Natural killer cell treated with Interleukin-12 subunit alpha and Interleukin-12 subunit beta and Interleukin-15 and Interleukin-18, amount 100 ng/mL, for 72 hours (primary cell): ENCODE measurements at regions not wholly inside any gene's neighbourhood (a gene's known extent, or its start where the extent isn't known, plus 50 kb on each side); places are given as distances from the start of the nearest gene placed in this dataset.

Experiments
- ATAC-seq, 2 donors: fragments of 150-1000 bp; cut with Tn5 transposase in 1 of 2; sonication (Bioruptor Pico), chemical (Tn5 transposase) in 1 of 2; 2 replicates each; pipeline ENCODE4 v1.10.0; 2021
- DNase-seq: peaks from one replicate; pipeline ENCODE4 v3.0.0; 2022; ENCODE audit warnings: low spot score
- H3K27ac Mint-ChIP-seq, 2 donors: 1 replicate in 1 of 2; 2 replicates in 1 of 2; pipeline ENCODE4 v1.8.0; 2022; ENCODE audit warnings: mixed read lengths in 2 of 2, mild to moderate bottlenecking in 1 of 2, moderate library complexity in 1 of 2
- H3K27me3 Mint-ChIP-seq, 2 donors: 1 replicate in 1 of 2; 2 replicates in 1 of 2; pipeline ENCODE4 v1.8.0; 2022; ENCODE audit warnings: mixed read lengths in 2 of 2
- H3K36me3 Mint-ChIP-seq: one replicate; pipeline ENCODE4 v1.8.0; 2022; ENCODE audit warnings: mixed read lengths
- H3K4me1 Mint-ChIP-seq, 2 donors: 1 replicate in 1 of 2; 2 replicates in 1 of 2; pipeline ENCODE4 v1.8.0; 2022; ENCODE audit warnings: low read depth in 2 of 2, mixed read lengths in 2 of 2, mild to moderate bottlenecking in 1 of 2
- H3K4me3 Mint-ChIP-seq: one replicate; pipeline ENCODE4 v1.8.0; 2022; ENCODE audit warnings: mixed read lengths
- H3K9me3 Mint-ChIP-seq: 2 replicates; pipeline ENCODE4 v1.8.0; 2022; ENCODE audit warnings: mixed read lengths

GRCh38 chr2:181252262-181253148, 204.7 kb upstream of the ITGA4 start:
- Mint-ChIP-seq H3K4me3 (peak overlapping the region; percentile 43), H3K9me3 (no peaks in the 10 kb centered on the region), H3K36me3 (no peaks in the 10 kb centered on the region), H3K27ac (peak overlapping the region; percentile 66 to 75), H3K4me1 (peaks cover 27 to 35% of the 10 kb centered on the region in 2 donors), H3K27me3 (no peaks in the 10 kb centered on the region)
- DNase-seq (no peak), ATAC-seq (peak in 1 of 2 donors; percentile 41)

- H3K9me3 Mint-ChIP-seq, result no peaks in the 10 kb centered on the region
- peaks cover 27 to 36% of the 10 kb centered on the region in 2 donors for H3K4me1 Mint-ChIP-seq
- peak overlapping the region; percentile 66 to 75 for H3K27ac Mint-ChIP-seq
- peak; percentile 66 to 89 for ATAC-seq
- no peaks in the 10 kb centered on the region for H3K36me3 Mint-ChIP-seq
- no peaks in the 10 kb centered on the region for H3K27me3 Mint-ChIP-seq
- DNase-seq, result no peak
- H3K4me3 Mint-ChIP-seq, result peak overlapping the region; percentile 60
Observed at GRCh38 chr2:181253438-181253837, 203.7 kb upstream of the ITGA4 start.

GRCh38 chr2:181255651-181256050, 201.5 kb upstream of the ITGA4 start:
- Mint-ChIP-seq H3K9me3 (no peaks in the 10 kb centered on the region), H3K36me3 (no peaks in the 10 kb centered on the region), H3K27ac (no peak overlapping the region), H3K27me3 (no peaks in the 10 kb centered on the region), H3K4me1 (peaks cover 23 to 36% of the 10 kb centered on the region in 2 donors), H3K4me3 (no peak overlapping the region)
- no peak for ATAC-seq
- no peak for DNase-seq

- no peak overlapping the region for H3K27ac Mint-ChIP-seq
- no peak overlapping the region for H3K4me3 Mint-ChIP-seq
- no peak for ATAC-seq
- H3K27me3 Mint-ChIP-seq, result no peaks in the 10 kb centered on the region
- H3K9me3 Mint-ChIP-seq, result no peaks in the 10 kb centered on the region
- DNase-seq, result no peak
- H3K4me1 Mint-ChIP-seq, result peaks cover 5 to 19% of the 10 kb centered on the region in 2 donors
- H3K36me3 Mint-ChIP-seq, result peaks cover 5% of the 10 kb centered on the region
Observed at GRCh38 chr2:181258720-181259119, 198.5 kb upstream of the ITGA4 start.

GRCh38 chr2:181262782-181263181, 194.4 kb upstream of the ITGA4 start:
- Mint-ChIP-seq H3K36me3 (peaks cover 13% of the 10 kb centered on the region), H3K27me3 (no peaks in the 10 kb centered on the region), H3K9me3 (no peaks in the 10 kb centered on the region), H3K4me3 (no peak overlapping the region), H3K4me1 (peaks cover 10 to 13% of the 10 kb centered on the region in 2 donors), H3K27ac (no peak overlapping the region)
- no peak for ATAC-seq
- DNase-seq, result no peak

- no peak for DNase-seq
- no peaks in the 10 kb centered on the region for H3K27me3 Mint-ChIP-seq
- H3K4me3 Mint-ChIP-seq, result no peak overlapping the region
- H3K36me3 Mint-ChIP-seq, result peaks cover 13% of the 10 kb centered on the region
- no peak for ATAC-seq
- no peaks in the 10 kb centered on the region for H3K9me3 Mint-ChIP-seq
- H3K27ac Mint-ChIP-seq, result no peak overlapping the region
- peaks cover 15 to 21% of the 10 kb centered on the region in 2 donors for H3K4me1 Mint-ChIP-seq
Observed at GRCh38 chr2:181264001-181264400, 193.2 kb upstream of the ITGA4 start.

- no peak for DNase-seq
Observed at GRCh38 chr2:181264441-181264840, 192.7 kb upstream of the ITGA4 start.

GRCh38 chr2:181266614-181267013, 190.6 kb upstream of the ITGA4 start:
- DNase-seq (no peak), ATAC-seq (no peak)
- Mint-ChIP-seq H3K4me3 (no peak overlapping the region), H3K9me3 (no peaks in the 10 kb centered on the region), H3K27ac (no peak overlapping the region), H3K27me3 (no peaks in the 10 kb centered on the region), H3K36me3 (peaks cover 13% of the 10 kb centered on the region), H3K4me1 (peaks cover 20 to 36% of the 10 kb centered on the region in 2 donors)

More at GRCh38 chr2:181264441-181264840, 192.7 kb upstream of the ITGA4 start:
- Mint-ChIP-seq H3K9me3 (no peaks in the 10 kb centered on the region), H3K36me3 (peaks cover 13% of the 10 kb centered on the region), H3K4me1 (peaks cover 15 to 25% of the 10 kb centered on the region in 2 donors), H3K27ac (no peak overlapping the region), H3K4me3 (no peak overlapping the region), H3K27me3 (no peaks in the 10 kb centered on the region)
- ATAC-seq, result no peak

GRCh38 chr2:181268174-181268867, 188.9 kb upstream of the ITGA4 start:
- H3K36me3 Mint-ChIP-seq, result peaks cover 8% of the 10 kb centered on the region
- H3K4me1 Mint-ChIP-seq, result peaks cover 15 to 29% of the 10 kb centered on the region in 2 donors
- H3K27me3 Mint-ChIP-seq, result no peaks in the 10 kb centered on the region
- no peak overlapping the region for H3K27ac Mint-ChIP-seq
- ATAC-seq (peak; percentile 20 to 85), DNase-seq (no peak)
- peak overlapping the region; percentile 1 for H3K4me3 Mint-ChIP-seq
- H3K9me3 Mint-ChIP-seq, result no peaks in the 10 kb centered on the region

- no peak for DNase-seq
- Mint-ChIP-seq H3K36me3 (no peaks in the 10 kb centered on the region), H3K27me3 (no peaks in the 10 kb centered on the region), H3K4me3 (no peak overlapping the region), H3K4me1 (peaks cover 13 to 30% of the 10 kb centered on the region in 2 donors), H3K27ac (no peak overlapping the region), H3K9me3 (no peaks in the 10 kb centered on the region)
- no peak for ATAC-seq
Observed at GRCh38 chr2:181273986-181274385, 183.2 kb upstream of the ITGA4 start.

- peak overlapping the region in 1 of 2 donors; percentile 60 for H3K27ac Mint-ChIP-seq
- H3K36me3 Mint-ChIP-seq, result no peaks in the 10 kb centered on the region
- no peak for DNase-seq
- ATAC-seq, result peak; percentile 75 to 94
- H3K4me3 Mint-ChIP-seq, result no peak overlapping the region
- H3K4me1 Mint-ChIP-seq, result peaks cover 13 to 24% of the 10 kb centered on the region in 2 donors
- no peaks in the 10 kb centered on the region for H3K27me3 Mint-ChIP-seq
- no peaks in the 10 kb centered on the region for H3K9me3 Mint-ChIP-seq
Observed at GRCh38 chr2:181275643-181276070, 181.5 kb upstream of the ITGA4 start.

- Mint-ChIP-seq H3K27ac (peak overlapping the region; percentile 59 to 60), H3K27me3 (no peaks in the 10 kb centered on the region), H3K9me3 (no peaks in the 10 kb centered on the region), H3K4me1 (peaks cover 15 to 21% of the 10 kb centered on the region in 2 donors), H3K4me3 (peak overlapping the region; percentile 26), H3K36me3 (peaks cover 6% of the 10 kb centered on the region)
- ATAC-seq, result peak in 1 of 2 donors; percentile 46
- DNase-seq, result no peak
Observed at GRCh38 chr2:181281206-181281832, 175.9 kb upstream of the ITGA4 start.

GRCh38 chr2:181285116-181285515, 172.1 kb upstream of the ITGA4 start:
- DNase-seq (no peak), ATAC-seq (no peak)
- H3K9me3 Mint-ChIP-seq, result no peaks in the 10 kb centered on the region
- H3K36me3 Mint-ChIP-seq, result peaks cover 6% of the 10 kb centered on the region
- H3K27ac Mint-ChIP-seq, result no peak overlapping the region
- H3K4me3 Mint-ChIP-seq, result no peak overlapping the region
- no peaks in the 10 kb centered on the region for H3K27me3 Mint-ChIP-seq
- H3K4me1 Mint-ChIP-seq, result peaks cover 14 to 19% of the 10 kb centered on the region in 2 donors
